Adipocyte (in vitro differentiated cells): ENCODE measurements at regions not wholly inside any gene's neighbourhood (a gene's known extent, or its start where the extent isn't known, plus 50 kb on each side); places are given as distances from the start of the nearest gene placed in this dataset.

ENCODE experiments used
- DNase-seq: peaks from one replicate; pipeline ENCODE4 v3.0.0-alpha.2; 2015; ENCODE audit warnings: low read depth
- H3K27me3 ChIP-seq: replicated peaks from 2 replicates; pipeline ENCODE4 v1.7.0; 2013; ENCODE audit warnings: mild to moderate bottlenecking, low read length, moderate library complexity; ENCODE audit not compliant: control insufficient read depth, insufficient read depth
- H3K36me3 ChIP-seq: 2 replicates; pipeline ENCODE4 v1.7.0; 2013; ENCODE audit warnings: low read length, mild to moderate bottlenecking, moderate library complexity; ENCODE audit not compliant: control insufficient read depth, insufficient read depth, severe bottlenecking
- H3K4me1 ChIP-seq: 2 replicates; pipeline ENCODE4 v1.7.0; 2013; ENCODE audit warnings: mild to moderate bottlenecking, low read length, moderate library complexity; ENCODE audit not compliant: control insufficient read depth, insufficient read depth
- H3K4me3 ChIP-seq: 2 replicates; pipeline ENCODE4 v1.7.0; 2013; ENCODE audit warnings: mild to moderate bottlenecking, low read length, moderate library complexity
- H3K9ac ChIP-seq: 2 replicates; pipeline ENCODE4 v1.7.0; 2013; ENCODE audit warnings: mild to moderate bottlenecking, low read length, moderate library complexity
- H3K9me3 ChIP-seq: 2 replicates; pipeline ENCODE4 v1.7.0; 2013; ENCODE audit warnings: mild to moderate bottlenecking, low read length, moderate library complexity; ENCODE audit not compliant: control insufficient read depth

DNA sequence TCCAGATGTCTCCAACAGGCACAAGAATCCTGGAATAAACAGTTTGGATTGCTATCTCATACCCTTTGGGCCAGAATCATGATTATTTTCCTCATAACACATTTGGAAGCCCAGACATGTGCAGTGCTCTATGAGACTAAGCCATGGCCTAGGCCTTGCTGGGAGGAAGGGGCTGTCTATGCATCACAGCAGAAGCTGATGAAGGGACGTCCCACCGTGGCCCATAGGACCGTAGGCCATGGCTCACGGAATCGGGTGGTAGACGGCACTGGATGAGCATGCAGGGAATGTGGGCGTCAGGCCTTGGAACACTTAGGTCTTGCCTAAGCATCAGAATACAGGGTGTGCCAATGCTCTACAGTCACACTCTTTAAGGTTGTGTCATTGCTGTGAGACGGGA is 283.8 kb upstream of the TSHZ3 start:
- Histone ChIP-seq H3K4me1 (no peaks in the 10 kb centered on the region), H3K27me3 (peaks cover 7% of the 10 kb centered on the region), H3K9ac (no peak overlapping the region), H3K36me3 (no peaks in the 10 kb centered on the region), H3K9me3 (no peaks in the 10 kb centered on the region), H3K4me3 (no peak overlapping the region)
- no peak for DNase-seq

DNA sequence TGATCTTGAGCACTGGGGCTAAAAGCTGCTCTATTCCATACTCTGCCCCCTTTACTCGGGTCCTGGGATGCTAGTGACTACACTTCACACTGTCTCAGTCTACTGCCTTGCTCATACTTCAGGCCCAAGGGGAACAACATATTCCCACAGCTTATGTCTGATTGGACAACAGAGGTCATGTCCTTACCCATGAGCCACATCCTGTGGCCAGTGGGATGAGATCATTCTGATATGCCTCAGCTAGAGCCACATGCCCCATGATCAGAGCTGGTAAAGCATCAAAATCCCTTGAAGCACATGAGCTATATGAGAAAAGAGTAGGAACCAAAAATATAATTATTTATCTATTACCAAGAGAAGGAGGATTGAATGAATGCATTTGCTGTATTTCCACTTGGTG is 290.1 kb upstream of the TSHZ3 start:
- DNase-seq, result no peak
- Histone ChIP-seq H3K4me3 (no peak overlapping the region), H3K27me3 (peaks cover 6% of the 10 kb centered on the region), H3K36me3 (no peaks in the 10 kb centered on the region), H3K9me3 (no peaks in the 10 kb centered on the region), H3K4me1 (no peaks in the 10 kb centered on the region), H3K9ac (no peak overlapping the region)

DNA sequence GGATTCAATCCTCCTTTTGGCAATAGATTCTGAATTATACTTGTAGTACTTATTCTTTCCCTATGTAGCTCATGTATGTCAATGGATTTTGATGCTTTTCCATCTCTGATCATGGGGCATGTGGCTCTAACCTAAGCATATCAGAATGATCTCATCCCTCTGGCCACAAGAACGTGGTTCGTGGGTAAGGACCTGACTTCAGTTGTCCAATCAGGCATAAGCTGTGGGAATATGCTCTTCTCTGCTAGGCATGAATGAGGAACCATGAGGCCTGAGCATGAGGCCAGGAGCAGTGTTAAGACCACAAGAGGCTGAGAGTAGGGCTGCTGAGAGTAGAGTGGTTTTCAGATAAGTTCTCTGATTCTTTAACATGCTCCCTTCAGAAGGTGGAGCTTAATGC is 292.4 kb upstream of the TSHZ3 start:
- no peak overlapping the region for H3K9ac ChIP-seq
- H3K36me3 ChIP-seq, result no peaks in the 10 kb centered on the region
- no peaks in the 10 kb centered on the region for H3K27me3 ChIP-seq
- no peak for DNase-seq
- H3K4me3 ChIP-seq, result no peak overlapping the region
- peaks cover 11% of the 10 kb centered on the region for H3K9me3 ChIP-seq
- no peaks in the 10 kb centered on the region for H3K4me1 ChIP-seq

DNA sequence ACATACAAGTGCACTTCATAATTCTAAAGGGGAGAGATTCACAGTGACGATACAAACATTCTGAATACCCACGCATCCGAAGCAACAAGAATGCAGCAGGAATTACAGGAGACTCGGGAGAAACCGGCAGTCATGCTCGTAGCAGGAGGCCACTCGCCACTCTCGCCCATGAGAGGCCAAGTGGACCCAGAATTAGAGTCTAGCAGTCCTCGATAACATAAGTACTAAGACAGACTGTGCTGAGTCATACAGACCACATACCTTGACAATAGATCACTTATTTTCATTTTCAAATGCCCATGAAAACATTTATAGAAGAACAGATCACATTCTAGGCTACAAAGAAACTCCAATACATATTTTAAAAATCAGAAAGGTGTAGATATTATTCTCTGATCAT is 299.1 kb upstream of the TSHZ3 start:
- Histone ChIP-seq H3K9me3 (peaks cover 11% of the 10 kb centered on the region), H3K9ac (no peak overlapping the region), H3K4me3 (no peak overlapping the region), H3K36me3 (no peaks in the 10 kb centered on the region), H3K27me3 (no peaks in the 10 kb centered on the region), H3K4me1 (no peaks in the 10 kb centered on the region)
- DNase-seq, result no peak

DNA sequence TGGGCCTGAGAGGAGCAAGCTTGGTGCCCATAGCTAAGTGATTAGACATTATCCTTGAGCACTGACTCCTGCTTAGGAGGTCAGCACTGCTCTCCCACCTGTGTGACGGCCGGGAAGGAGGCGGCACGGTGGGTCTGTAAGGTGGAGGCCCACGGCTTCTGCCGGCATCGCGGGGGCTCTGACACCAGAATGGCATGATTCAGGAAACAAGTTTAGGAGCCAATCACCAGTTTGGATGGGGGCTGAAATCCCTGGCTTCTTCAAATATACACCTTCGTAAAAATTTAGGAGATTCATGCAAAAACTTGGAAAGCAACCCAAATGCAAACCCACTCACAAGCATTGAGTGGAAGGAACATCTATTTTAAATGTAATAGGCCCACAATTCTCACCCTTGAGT is 307.3 kb upstream of the TSHZ3 start:
- H3K9ac ChIP-seq, result no peak overlapping the region
- DNase-seq, result no peak
- peaks cover 10% of the 10 kb centered on the region for H3K27me3 ChIP-seq
- no peak overlapping the region for H3K4me3 ChIP-seq
- no peaks in the 10 kb centered on the region for H3K9me3 ChIP-seq
- no peaks in the 10 kb centered on the region for H3K4me1 ChIP-seq
- no peaks in the 10 kb centered on the region for H3K36me3 ChIP-seq

DNA sequence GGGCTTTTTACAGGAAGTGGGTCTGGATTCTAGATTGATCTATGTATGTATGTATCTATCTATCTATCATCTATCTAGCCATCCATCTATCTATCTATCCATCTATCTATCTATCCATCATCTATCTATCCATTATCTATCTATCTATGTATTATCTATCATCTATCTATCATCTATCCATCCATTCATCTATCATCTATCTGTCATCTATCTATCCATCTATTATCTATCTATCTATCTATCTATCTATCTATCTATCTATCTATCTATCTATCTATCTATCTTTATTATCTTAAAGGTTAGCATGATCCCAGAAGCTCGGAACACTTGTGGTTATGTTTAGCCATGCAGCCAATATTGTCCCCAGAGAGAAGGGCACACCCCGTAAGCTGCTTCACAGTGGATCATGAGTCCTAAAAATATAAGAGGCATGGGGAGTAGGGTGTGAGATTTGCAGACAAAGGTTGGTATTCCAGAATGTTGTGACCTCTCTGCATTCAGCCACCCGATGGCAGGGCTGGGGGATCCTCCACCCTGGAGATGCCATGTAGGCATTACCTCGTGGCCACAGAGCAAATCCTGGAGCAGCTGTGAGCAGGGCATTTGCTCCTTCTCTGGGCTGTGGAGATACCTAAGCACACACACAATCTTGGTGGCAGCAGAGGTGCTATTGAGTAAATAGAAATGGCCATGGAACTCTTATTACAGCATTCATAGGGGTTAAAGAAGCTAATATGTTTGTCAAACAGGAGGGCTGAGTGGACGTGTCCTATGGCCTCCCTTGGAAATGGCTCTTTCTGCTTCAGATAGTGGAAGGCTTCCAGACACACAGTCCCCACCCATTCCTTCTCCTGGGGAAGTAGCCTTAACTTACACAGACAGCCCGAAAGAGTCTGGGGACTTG is 310.0 kb upstream of the TSHZ3 start:
- H3K27me3 ChIP-seq, result peaks cover 10% of the 10 kb centered on the region
- no peaks in the 10 kb centered on the region for H3K36me3 ChIP-seq
- H3K4me3 ChIP-seq, result no peak overlapping the region
- no peak for DNase-seq
- no peaks in the 10 kb centered on the region for H3K4me1 ChIP-seq
- no peak overlapping the region for H3K9ac ChIP-seq
- H3K9me3 ChIP-seq, result no peaks in the 10 kb centered on the region

DNA sequence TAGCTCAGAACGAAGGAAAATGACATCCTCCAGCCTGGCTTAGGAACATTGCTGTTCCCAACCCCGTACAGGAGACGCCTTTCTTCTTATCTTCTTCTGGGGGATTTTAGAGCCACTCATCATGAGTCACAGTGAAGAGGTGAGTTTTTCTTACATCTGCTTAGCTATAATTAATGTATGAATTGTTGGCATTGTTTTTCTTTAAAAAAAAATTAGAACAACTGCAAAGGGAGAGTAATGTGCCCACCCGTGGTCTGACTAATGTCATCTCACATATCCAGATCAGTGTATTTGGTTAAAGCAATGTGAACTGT is 310.6 kb upstream of the TSHZ3 start:
- DNase-seq, result no peak
- H3K4me3 ChIP-seq, result no peak overlapping the region

DNA sequence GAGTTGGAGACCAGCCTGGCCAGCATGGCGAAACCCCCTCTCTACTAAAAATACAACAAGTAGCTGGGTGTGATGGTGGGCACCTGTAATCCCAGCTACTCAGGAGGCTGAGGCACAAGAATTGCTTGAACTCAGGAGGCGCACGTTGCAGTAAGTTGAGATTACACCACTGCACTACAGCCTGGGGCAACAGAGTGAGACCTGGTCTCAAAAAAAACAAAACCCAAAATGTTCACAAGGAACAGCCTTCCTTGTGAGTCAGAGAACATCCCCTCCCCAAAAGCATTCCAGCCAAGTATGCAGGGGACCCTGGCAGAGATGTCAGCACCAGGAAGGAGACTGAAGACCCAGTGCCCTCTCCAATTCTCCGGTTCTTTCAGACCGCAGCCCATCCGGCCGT is 314.9 kb upstream of the TSHZ3 start:
- no peaks in the 10 kb centered on the region for H3K4me1 ChIP-seq
- H3K9me3 ChIP-seq, result no peaks in the 10 kb centered on the region
- DNase-seq, result no peak
- H3K4me3 ChIP-seq, result no peak overlapping the region
- no peak overlapping the region for H3K9ac ChIP-seq
- H3K27me3 ChIP-seq, result peaks cover 8% of the 10 kb centered on the region
- H3K36me3 ChIP-seq, result no peaks in the 10 kb centered on the region

More for the DNA sequence above, 310.6 kb upstream of the TSHZ3 start:
- Histone ChIP-seq H3K4me1 (no peaks in the 10 kb centered on the region), H3K27me3 (peaks cover 10% of the 10 kb centered on the region), H3K36me3 (no peaks in the 10 kb centered on the region), H3K9ac (no peak overlapping the region), H3K9me3 (no peaks in the 10 kb centered on the region)

DNA sequence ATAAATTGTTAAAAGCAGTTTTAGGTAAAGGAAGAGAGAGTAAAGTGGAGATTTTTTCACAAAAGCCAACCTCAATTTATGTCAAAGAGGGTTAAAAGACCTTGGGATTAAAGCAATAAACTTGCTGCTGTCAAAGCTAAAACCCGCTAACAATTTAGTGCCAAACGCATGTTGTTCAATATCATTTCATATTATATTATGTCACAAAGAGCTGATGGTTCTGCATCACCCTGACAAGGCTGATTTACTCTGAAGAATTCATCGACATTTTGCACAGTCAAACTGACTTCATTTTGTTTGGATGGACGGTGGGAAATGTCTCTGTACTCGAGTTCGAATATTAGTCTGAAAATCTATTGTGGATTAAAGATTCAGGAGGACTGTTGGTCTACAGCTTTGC is 315.8 kb upstream of the TSHZ3 start:
- no peak for DNase-seq
- Histone ChIP-seq H3K4me1 (no peaks in the 10 kb centered on the region), H3K36me3 (no peaks in the 10 kb centered on the region), H3K9me3 (no peaks in the 10 kb centered on the region), H3K9ac (no peak overlapping the region), H3K4me3 (no peak overlapping the region), H3K27me3 (no peaks in the 10 kb centered on the region)

DNA sequence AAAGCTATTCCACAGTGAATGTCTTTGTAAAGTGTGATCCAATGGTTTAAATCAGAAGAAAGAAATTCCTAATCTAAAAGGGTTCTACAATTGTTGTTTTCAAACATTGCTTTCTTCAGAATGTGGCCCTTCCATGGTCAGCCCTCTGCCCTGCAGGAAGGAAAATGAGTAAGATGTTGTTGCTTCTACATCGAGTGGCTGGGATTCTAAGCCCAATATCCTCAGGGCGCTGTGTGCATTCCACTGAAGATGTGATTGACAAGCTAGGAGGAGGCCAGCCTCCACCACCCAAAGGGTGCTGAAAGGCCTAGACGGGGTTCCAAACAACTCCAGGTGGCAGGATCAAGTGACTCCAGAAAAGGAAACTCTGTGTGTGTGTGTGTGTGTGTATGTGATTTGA is 316.9 kb upstream of the TSHZ3 start:
- Histone ChIP-seq H3K27me3 (no peaks in the 10 kb centered on the region), H3K4me1 (no peaks in the 10 kb centered on the region), H3K9me3 (no peaks in the 10 kb centered on the region), H3K9ac (no peak overlapping the region), H3K36me3 (no peaks in the 10 kb centered on the region), H3K4me3 (no peak overlapping the region)
- no peak for DNase-seq

DNA sequence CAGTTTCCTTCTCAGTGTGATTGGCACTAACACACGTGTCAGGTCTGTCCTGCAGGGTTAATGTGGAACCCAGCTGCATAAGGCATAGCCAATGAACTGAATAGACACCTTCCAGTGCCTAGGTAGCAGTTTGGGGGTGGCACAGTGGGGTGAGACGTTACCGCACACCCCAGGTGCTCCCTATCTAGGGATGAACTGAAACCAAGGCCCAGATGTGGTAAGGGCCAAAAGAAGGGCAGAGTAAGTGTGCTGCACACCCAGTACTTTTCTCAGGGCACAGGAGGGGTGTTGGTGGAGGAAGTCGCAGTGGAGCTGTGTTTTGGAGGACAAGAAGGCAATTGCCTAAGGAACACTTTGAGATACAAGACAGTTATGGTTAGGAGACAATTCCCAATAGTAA is 317.9 kb upstream of the TSHZ3 start:
- no peaks in the 10 kb centered on the region for H3K9me3 ChIP-seq
- H3K9ac ChIP-seq, result no peak overlapping the region
- no peaks in the 10 kb centered on the region for H3K27me3 ChIP-seq
- H3K4me3 ChIP-seq, result no peak overlapping the region
- H3K4me1 ChIP-seq, result no peaks in the 10 kb centered on the region
- no peak for DNase-seq
- H3K36me3 ChIP-seq, result no peaks in the 10 kb centered on the region

DNA sequence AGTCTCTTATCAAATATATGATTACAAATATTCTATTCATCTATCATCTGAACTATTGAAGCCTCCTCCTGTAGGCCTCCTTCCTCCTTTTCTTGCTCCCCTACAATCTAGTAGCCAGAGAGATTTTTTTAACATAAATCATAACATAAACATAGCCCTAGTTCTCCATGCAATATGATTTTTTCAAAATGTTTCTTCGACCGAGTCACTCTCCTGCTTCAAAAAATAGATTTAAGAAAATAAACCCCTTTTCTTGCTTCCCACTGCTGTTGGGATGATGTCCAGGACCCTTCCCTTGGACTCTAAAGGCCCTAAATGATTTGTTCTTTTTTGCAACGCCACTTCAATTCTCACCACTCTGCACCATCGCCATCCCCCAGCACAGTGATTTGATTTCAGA is 319.7 kb upstream of the TSHZ3 start:
- no peaks in the 10 kb centered on the region for H3K4me1 ChIP-seq
- DNase-seq, result no peak
- no peaks in the 10 kb centered on the region for H3K9me3 ChIP-seq
- H3K9ac ChIP-seq, result no peak overlapping the region
- no peaks in the 10 kb centered on the region for H3K27me3 ChIP-seq
- H3K4me3 ChIP-seq, result no peak overlapping the region
- H3K36me3 ChIP-seq, result no peaks in the 10 kb centered on the region
